ELR (cell line): ENCODE measurements at regions not wholly inside any gene's neighbourhood (a gene's known extent, or its start where the extent isn't known, plus 50 kb on each side); places are given as distances from the start of the nearest gene placed in this dataset.

Experiments used
- DNase-seq: peaks from one replicate; pipeline ENCODE4 v3.0.0-alpha.2; 2015; ENCODE audit warnings: low read depth

DNA sequence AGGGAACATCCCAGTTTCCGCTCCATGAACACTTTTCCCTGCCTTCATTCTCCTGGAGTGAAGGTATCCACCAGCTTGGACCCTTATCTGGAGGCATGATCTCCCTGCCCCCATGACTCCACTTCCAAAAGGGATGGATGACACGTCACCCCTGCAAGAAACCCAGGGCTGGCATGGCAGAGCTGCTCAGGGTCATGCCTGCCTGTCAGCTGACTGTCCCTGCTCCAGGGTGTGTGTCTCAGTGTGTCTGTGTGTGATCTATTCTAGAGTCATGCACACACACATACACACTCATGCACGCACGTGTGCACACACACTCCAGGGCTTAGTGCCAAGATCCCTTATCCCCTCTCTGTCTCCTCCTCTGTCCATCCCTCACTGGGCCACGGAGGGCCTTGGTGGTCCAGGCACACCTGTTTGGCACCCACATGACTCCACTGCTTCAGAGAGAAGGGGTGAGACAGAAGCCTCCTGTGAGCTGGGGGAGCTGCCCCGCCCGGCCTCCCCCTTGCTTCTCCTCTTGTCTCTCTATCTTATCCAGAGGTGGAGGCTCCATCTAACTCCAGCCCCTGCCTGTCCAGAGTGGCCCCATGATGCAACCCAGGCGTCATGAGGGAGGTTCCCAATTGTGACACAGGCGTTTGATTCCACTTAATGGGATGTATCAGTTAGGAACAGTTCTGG lies 290.9 kb downstream of the CDC5L start:
- no peak for DNase-seq

DNA sequence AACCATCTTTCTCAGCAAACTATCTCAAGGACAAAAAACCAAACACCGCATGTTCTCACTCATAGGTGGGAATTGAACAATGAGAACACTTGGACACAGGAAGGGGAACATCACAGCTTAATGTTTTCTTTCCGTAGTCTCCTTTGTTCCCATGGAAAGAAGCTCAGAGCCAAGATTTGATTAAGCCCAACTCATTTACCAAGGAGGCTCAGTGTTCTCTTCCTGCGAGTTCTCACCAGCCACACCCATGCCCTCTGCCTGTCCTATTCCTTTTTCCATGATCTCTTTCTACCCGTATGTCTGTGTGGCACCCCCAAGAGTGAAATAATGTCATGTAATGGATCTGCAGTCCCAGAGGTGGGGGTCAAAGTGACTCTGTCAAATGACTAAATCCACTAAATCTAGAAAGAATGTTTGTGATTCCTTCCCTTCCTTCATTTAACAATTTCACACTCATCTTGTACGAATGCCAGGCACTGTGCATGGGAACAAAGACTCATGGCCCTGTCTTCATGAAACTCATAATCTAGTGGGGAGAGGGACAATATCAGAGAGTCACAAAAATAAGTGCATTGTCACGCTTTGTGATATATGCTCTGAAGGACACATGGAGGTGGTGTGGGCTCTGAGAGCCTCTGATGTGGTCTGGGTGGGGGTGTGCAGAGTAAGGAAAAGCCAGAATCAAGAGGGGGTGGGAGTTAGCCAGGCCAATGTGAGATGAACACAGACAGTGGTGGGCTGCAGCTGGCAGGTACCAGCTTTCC lies 292.1 kb downstream of the CDC5L start:
- DNase-seq: no peak

DNA sequence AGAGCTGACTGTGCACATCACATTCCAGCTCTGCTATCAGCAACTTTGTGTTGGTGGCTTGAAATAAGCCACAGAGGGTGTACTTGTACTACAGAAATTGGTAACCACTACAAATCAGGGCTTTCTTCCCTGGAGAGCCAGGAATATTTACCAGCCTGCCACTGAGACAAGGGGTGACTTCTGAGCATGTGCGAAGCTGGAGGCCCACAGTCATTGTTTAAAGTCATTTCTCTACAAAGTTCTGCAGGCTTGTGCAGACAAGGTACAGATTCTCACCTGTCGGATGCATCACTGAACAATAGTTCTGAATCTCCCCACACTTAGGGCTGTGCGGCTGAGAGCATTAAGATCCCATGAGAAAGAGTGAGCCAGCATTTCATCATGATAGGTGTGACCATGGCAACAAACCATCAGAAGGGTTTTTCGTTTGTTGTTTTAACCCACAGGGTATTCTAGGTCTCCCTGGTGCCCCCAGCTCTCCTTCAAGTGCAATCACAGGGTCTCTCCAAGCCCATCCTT lies 292.8 kb downstream of the CDC5L start:
- no peak for DNase-seq

DNA sequence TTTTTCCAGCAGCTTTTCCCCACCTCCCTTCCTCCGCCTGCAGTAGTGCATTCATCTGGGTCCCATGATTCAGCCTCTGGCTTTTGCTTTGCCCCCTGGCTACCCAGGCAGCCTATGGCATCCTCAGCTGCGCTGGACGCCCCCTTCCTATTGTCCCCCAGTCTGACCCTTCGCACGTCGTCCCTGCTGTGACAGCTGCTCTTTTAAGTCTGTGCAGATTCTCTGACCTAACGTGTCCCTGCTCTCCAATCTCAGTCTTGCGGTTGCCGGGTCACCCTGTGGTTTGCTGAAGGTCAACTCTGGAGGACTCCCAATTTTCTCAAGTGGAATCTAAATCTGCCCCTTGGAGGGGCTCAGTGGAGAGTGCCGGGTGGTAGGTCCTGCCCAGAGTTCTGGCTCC lies 294.3 kb downstream of the CDC5L start:
- no peak for DNase-seq

DNA sequence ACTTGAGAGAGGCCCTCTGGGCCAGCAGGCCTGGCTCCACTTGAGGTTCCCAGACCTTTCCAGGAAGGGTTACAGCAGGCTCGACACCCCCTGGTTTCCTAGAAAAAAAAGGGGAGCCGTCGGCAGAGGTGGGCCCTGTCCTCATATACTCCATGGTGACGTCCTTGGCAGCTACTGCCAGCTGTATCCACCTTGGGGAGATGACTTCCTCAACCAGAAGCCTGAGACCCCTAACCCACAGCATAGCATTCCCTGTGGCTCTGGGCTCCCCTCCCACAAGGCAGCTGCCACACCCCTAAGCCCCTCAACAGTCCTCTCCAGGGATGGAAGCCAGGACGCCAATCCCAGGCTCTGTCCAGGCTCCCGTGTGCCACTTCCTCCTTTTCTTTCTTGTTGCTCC lies 294.8 kb downstream of the CDC5L start:
- DNase-seq: no peak

DNA sequence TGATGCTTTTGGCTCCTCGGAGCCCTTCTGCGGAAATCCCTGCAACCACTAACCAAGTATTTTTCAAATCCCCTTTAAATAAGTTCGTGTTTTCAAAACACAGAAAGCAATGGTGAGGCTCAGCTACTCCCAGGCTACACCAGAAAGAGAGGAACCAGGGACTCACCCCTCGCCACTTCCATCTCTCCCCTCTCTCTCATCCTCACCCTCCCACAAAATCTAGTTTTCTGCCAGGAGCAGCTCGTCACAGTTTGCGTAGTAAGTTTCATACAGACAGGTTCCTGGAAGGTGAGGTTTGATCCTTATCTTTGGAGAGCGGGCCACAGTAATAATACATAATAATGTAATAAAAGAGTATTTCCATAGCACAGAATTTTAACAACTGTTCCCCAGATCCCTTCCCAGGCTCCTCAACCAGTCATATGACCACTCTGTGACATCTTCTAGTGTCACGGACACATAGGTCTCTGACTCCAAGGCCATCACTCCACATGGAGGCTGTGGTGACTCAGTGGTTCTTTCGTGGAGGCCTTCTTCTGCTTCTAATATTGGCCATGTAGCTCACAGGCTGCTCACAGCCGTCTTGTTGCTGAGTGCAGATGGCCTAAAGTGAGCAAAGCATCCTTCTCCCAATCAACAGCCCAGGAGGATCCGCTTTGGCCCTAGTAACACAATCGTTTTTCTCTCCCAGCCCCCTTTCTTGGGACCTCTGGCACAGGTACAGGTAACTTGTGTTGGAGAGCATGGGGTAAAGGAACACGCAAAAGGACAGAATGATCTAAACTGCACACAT lies 295.7 kb downstream of the CDC5L start:
- DNase-seq: no peak

DNA sequence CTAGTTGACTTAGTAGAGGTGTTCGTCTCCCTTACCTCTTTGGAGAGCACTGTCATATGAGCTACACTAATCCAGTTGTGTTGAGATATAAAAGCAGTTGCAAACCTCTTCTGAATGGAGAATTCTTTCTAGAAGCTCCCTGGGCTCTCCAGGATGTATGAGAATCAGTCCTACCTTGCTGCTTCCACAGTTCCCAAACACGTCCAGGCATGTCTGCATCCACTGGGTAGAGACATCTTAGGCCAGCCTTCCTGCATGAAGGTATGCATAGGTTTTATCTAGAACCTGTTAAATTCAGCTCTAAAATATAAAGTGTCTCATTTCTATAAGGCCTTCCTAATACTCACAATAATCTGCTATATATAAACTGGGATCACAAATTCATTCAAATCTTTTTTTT lies 297.7 kb downstream of the CDC5L start:
- DNase-seq: no peak

DNA sequence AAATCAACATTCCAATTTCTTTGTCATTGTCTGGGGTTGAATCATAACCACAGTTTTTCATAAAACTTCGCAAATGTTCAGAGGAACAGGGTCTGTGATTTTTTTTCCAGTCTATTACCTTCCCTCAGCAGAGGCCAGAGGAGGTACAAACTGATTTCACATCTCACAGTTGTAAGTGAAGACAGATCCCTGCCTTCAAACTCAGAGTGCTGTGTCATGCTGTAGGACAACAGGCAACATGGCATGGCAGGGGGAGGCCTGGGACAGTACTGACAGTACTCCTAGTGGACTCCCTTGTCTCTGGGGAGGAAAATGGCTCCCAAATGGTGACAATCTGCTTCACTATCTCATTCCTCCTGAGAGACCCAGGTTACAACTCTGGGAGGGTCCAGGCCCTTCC lies 308.6 kb downstream of the CDC5L start:
- peak; percentile 52 for DNase-seq

DNA sequence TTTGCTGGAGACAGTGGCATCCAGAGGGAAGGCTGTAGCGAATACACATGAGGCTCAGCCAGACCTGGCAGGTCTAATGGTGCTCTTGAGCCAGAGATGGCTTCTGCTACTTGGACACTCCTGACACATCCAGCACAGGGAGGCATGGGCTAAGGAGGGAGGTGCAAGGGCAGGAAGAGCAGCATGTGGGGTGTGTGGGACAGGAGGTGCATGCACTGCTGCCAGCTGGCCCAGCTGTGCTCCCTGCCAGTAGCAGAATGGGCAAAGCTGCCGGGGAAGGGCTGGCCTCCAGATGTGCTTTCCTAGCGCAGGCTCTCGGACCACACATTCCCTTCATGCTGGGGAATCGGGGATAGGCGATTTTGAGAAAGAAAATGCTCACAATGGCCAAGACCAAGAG lies 309.2 kb downstream of the CDC5L start:
- no peak for DNase-seq

DNA sequence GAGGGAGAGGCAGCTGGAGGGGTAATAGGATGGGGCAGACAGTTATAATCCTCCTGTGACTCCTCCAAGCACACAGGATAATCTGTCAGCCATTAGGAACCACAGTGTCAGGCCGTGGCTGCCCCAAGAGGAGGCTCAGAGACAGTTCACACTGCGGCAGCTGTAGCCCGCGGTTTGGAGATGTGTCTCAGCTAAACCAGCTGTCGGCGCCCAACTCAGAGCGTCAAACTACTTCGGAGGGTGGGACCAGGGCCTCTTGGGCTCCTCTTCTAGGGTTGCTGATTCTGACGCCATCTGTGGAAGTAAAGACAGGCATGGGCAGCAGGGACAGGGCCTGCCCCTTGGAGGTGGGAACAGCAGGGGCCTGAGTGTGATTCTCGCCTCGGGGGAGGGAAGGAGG lies 309.8 kb downstream of the CDC5L start:
- no peak for DNase-seq

DNA sequence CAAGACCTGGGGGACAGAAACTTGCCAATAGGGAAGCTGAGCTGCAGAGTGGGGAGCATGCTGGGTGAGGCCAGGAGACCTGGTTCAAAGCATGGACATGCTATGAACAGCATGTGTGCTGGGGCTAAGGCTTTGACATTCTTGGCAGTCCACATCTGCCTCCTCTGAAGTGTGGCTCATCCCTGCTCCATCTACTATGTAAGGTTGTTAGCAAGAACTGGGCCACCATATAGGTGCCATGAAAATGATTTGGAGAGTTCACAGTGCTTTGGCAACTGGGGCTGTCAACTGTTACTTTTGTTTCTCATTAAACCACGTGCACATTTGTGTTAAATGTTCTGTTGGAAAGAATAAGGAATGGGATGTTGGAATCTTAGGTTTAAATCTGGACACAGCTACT lies 311.1 kb downstream of the CDC5L start:
- DNase-seq: no peak

DNA sequence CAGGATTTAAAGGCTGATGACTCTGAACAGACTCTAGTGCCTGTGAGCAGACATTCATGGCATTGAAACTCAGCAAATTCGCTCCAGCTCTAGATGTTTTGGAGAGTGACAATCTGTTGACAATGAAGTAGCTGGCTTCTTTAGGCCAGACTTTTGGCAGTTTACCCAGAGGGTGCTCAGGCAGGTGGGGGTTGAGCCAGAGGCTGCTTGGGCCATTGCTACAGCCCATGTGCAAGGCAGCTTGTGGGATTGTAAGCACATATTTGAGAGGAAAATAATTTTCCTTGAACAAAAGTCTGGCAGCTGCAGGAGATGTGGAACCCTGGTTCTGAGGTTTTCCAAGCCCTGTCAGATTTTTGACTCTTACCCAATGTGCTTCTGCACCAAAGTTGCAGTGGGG lies 311.6 kb downstream of the CDC5L start:
- DNase-seq: no peak

DNA sequence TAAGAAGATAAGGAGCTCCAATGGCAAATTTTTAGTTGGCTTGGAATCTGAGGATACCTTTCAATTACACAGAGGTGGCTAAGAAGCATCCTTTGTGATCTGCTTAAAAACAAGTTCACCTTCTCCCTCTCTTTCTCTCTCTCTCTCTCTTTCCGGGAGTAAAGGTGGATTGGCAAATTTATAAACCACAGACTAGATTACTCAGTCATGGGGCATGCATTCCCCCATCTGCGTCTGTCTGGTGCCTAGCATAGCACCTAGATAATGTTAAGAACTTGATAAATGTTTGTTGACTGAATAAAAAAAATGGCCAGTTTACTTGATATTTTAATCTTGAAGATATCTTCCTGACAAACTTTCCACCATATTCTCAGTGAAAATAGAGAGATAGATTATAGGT lies 312.3 kb downstream of the CDC5L start:
- peak; percentile 33 for DNase-seq

DNA sequence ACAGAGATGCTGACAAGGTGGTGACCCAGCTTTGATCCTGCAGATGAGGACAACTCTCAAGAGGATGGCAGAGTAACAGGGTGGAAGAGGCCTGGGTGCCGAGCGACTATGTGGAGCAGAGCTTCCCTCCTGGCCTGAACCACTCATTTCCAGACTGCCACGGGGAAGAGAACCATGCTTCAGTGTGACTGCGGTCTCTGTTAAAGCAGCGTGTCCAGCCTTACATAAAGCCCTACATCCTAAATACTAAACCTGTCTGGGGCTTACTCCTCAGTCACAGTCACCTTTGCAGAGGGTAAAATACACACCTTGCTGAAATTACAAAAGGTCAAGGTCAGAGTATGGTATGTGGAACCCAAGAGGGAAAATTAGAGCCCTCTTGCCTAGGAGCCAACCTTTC lies 312.9 kb downstream of the CDC5L start:
- no peak for DNase-seq

DNA sequence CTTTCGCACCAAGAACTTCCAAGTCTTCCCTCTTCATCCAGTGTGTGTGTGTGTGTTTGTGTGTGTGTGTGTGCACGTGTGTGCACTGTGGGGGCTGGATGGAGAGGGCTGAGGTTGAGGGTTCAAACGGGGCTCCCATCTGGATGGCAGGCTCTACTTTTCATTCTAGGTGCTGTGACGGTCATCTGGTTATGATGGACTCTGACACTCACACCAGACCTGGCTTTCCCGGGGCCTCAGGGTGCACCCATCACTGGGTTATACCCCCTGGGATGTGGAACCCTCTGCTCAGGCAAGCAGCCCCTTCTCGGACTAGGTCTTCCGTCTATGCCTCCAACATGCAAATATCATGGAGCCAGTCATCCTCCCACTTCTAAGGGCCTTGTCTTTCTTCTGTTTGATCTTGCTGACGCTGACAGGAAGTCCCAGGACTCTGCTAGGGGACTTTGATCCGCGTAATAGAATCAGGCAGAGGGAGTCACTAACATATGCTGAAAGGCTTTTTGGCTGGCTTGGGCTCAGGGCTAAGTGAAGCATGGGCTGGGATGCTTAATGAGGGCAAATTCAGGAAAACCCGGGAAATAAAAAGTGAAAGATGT lies 313.6 kb downstream of the CDC5L start:
- DNase-seq: no peak

DNA sequence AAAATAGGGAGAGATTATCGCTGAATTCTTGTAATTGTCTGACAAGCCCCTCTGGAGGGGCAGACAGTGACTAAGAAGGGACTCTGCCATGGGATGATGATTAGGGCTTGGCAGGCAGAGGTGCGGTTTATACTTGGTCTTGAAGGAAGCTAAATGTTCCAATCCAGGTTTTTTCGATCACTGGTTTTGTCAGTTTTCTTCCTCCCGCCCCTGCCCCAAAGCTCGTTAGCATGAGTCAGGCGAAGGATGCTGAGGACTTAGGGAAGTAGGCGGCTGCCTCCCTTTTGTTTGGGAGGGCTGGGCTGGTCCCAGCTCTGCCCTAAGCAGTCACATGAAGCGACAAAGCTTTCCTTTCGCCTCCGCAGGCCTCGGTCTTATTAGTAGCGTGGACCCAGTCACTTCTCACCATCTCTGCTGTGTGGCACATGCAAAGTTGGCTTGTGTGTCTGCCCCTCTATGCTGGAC lies 314.2 kb downstream of the CDC5L start:
- peak; percentile 31 for DNase-seq

DNA sequence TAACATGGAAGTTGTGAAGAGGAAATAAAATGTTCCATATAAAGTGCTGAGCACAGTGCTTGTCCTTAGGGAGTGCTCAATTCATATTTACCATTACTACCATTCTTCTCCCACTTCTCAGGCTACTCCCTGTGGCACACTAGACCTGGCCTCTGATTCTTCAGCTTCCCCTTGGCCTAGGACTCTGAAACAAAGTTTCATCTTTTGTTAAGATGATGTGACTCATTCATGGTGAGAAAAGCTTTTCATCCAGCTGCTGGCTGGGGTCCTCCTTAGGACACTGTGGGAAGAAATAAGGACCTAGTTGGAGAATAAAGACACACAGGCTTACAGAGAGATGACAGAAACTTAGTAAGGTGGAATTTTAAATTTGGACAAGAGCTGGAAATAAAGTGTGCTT lies 314.8 kb downstream of the CDC5L start:
- DNase-seq: peak; percentile 10

DNA sequence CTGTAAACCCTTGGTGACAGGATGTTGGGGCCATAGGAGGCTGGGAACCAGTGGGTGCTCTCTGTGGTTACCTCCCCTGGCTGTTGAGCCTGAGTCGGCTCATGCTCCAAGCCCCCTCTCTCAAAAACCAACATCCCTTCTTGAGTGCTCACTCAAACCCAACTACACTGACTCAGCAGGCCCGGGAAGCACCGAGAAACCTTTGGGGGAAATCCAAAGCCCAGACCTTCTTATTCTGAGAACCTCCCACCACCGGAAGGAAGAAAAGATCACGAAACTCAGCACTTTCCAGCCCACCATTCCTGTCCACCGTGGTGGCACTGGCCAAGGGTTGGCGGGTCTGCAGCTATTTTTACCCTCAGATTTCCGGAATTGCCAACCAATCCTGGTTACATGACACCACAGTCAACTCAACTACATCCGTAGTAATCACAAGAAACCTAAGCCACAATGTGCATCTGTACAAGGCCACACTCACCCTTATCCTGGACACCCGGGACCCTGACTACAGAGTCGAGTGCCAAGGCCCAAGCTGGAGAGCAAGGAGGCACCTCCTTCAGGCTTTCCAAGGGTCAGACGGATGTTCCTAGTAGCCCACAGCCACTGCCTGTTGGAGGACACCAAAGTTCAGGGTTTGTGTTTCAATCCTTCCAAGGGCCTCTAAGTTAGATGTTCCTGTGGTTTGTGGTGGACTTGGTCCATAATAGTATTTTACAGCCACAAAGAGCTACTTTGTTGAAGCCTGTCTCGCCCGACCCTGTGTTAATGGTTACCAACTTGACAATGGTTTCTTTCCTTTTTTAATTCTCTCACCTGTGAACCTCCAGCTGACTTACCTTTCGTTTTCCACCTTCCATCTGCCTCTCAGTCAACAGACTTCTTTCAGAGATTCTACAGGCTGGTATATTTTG lies 317.0 kb downstream of the CDC5L start:
- no peak for DNase-seq

DNA sequence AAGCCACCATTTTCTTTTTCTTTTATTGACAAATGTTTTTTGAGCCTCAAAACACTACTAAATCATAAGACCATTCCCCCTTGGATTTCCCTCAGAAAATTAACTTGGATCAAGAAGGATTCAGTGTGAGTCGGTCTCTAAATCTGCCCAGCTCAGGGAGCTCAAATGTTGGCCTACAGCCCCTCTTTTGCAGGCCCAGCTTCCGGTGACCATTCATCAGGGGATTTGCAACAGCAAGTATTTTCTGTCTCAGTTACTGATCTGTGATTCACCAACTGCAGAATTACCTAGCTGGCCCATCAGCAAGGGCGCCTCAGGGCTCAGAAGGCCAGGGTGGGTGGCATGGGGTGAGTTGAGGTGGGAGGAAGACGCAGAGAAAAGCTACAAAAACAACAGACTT lies 318.1 kb downstream of the CDC5L start:
- no peak for DNase-seq

DNA sequence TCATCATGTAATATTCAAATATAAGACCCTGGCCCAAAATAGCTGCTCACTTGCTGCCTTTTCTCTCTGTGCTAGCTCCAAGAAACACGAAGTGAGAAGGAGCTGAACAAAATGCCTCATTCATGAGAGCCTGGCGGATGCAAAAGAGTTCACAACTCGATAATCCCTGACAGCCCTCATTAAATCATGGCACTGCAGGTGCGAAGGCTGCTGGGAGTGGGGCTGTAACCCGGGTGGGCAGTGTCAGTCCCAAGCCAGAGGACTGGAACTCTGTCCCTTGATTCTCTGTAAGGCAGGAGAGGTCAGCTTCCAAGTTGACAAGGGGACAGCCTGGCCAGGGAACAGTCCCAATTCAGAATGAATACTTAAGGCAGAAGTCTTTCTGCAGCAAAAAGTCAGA lies 318.5 kb downstream of the CDC5L start:
- no peak for DNase-seq

DNA sequence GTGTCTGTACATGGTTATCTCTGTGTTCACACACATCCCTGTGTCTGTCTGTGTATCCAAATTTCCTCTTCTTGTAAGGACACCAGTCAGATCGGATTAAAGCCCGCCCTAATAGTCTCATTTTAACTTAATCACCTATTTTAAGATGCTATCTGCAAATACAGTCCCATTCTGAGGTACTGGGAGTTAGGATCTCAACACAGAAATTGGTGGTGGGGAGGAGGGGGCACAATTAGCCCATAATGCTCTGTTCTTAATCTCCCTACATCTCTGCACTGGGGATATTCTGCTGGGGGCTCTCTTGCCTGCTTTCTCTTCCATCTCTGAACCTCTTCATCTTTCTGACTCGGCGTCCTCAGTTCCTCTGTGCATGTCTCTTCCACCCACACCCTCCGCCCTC lies 320.7 kb downstream of the CDC5L start:
- DNase-seq: no peak
